OCI-LY1 (cell line): ENCODE measurements at regions not wholly inside any gene's neighbourhood (a gene's known extent, or its start where the extent isn't known, plus 50 kb on each side); places are given as distances from the start of the nearest gene placed in this dataset.

Experiments
- H2AFZ ChIP-seq: fragments of 200-600 bp; sonication (generic), shearing (Covaris generic); 2 replicates; pipeline ENCODE4 v1.6.0; 2014; ENCODE audit warnings: antibody characterized with exemption, mild to moderate bottlenecking, low read length
- H3F3A ChIP-seq: fragments of 200-600 bp; sonication (generic), shearing (Covaris generic); 2 replicates; pipeline ENCODE4 v1.6.0; 2014; ENCODE audit warnings: mild to moderate bottlenecking, antibody characterized with exemption, low read length, moderate library complexity; ENCODE audit not compliant: insufficient read depth
- H3K27ac ChIP-seq: fragments of 200-600 bp; sonication (generic); 2 replicates; pipeline ENCODE4 v1.5.1; 2014; ENCODE audit warnings: low read length, mixed run types, mild to moderate bottlenecking, low read depth; ENCODE audit not compliant: poor library complexity, severe bottlenecking
- H3K27me3 ChIP-seq: fragments of 200-600 bp; sonication (generic); 2 replicates; pipeline ENCODE4 v1.6.0; 2014; ENCODE audit warnings: antibody characterized with exemption, mild to moderate bottlenecking, low read length, moderate library complexity; ENCODE audit not compliant: insufficient read depth
- H3K36me3 ChIP-seq: fragments of 200-600 bp; sonication (generic); 2 replicates; pipeline ENCODE4 v1.6.1; 2014; ENCODE audit warnings: mild to moderate bottlenecking, antibody characterized with exemption, low read length, moderate library complexity, mixed read lengths; ENCODE audit not compliant: insufficient read depth
- H3K4me1 ChIP-seq: fragments of 200-600 bp; sonication (generic); 2 replicates; pipeline ENCODE4 v1.5.1; 2014; ENCODE audit warnings: mild to moderate bottlenecking, low read length, moderate library complexity; ENCODE audit not compliant: insufficient read depth, severe bottlenecking
- H3K4me2 ChIP-seq: fragments of 200-600 bp; sonication (generic), shearing (Covaris generic); 2 replicates; pipeline ENCODE4 v1.6.1; 2014; ENCODE audit warnings: low read length
- H3K4me3 ChIP-seq: fragments of 200-600 bp; sonication (generic); 2 replicates; pipeline ENCODE4 v1.5.1; 2014; ENCODE audit warnings: low read length, low read depth, mild to moderate bottlenecking, mixed read lengths; ENCODE audit not compliant: poor library complexity, severe bottlenecking
- H3K79me2 ChIP-seq: fragments of 200-600 bp; shearing (Covaris generic); 2 replicates; pipeline ENCODE4 v1.6.1; 2016; ENCODE audit warnings: mixed run types, low read length, mixed read lengths; ENCODE audit not compliant: insufficient read depth
- H3K9ac ChIP-seq: fragments of 200-600 bp; sonication (generic), shearing (Covaris generic); 2 replicates; pipeline ENCODE4 v1.6.1; 2014; ENCODE audit warnings: mild to moderate bottlenecking, low read length, mixed read lengths
- H3K9me2 ChIP-seq: fragments of 200-600 bp; sonication (generic), shearing (Covaris generic); 2 replicates; pipeline ENCODE4 v1.6.1; 2014; ENCODE audit warnings: low read depth, mild to moderate bottlenecking, low read length, mixed read lengths
- H3K9me3 ChIP-seq: fragments of 200-600 bp; shearing (Covaris generic); 2 replicates; pipeline ENCODE4 v1.6.1; 2014; ENCODE audit warnings: low read length, mixed read lengths
- H4K20me1 ChIP-seq: fragments of 200-600 bp; sonication (generic), shearing (Covaris generic); 2 replicates; pipeline ENCODE4 v1.6.0; 2016; ENCODE audit warnings: mild to moderate bottlenecking, low read length; ENCODE audit not compliant: insufficient read depth
- EZH2 ChIP-seq: fragments of 200-600 bp; sonication (generic), shearing (Covaris generic); IDR thresholded peaks from 2 replicates; pipeline ENCODE4 v1.8.0; 2017; ENCODE audit warnings: borderline replicate concordance, mixed run types, mild to moderate bottlenecking, antibody characterized with exemption, low read length, moderate library complexity, mixed read lengths
- TF ChIP-seq, protein P1 (sequence below): fragments of 200-600 bp; sonication (generic), shearing (Covaris generic); IDR thresholded peaks from 2 replicates; pipeline ENCODE4 v1.5.1; 2017; ENCODE audit warnings: mild to moderate bottlenecking, antibody characterized with exemption, low read length, moderate library complexity, mixed read lengths

DNA sequence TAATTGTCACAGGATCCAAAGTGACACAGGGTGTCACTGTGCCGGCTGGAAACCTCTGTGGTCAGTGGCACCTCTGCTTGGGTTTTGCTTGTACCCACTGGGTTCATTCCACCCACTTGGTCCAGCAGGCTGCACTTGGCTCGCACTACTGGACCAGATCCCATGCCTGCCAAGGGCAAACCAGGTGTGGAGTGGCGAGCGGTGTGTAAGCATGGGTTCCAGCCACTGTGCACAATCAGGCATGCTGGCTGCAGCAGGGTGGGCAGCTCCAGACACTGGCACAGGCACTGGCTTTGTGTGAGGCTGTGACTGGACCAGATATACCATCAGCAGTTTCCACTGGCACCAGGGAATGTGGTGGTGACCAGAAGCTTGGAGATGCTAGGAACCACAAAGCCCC is 261.4 kb downstream of the KCNA4 start:
- no peaks in the 10 kb centered on the region for H3K27me3 ChIP-seq
- no peak overlapping the region for H3K4me3 ChIP-seq
- H3K9me3 ChIP-seq, result no peaks in the 10 kb centered on the region
- no peak overlapping the region for H3K9ac ChIP-seq
- TF ChIP-seq EZH2, result no peak
- TF ChIP-seq, protein P1, sequence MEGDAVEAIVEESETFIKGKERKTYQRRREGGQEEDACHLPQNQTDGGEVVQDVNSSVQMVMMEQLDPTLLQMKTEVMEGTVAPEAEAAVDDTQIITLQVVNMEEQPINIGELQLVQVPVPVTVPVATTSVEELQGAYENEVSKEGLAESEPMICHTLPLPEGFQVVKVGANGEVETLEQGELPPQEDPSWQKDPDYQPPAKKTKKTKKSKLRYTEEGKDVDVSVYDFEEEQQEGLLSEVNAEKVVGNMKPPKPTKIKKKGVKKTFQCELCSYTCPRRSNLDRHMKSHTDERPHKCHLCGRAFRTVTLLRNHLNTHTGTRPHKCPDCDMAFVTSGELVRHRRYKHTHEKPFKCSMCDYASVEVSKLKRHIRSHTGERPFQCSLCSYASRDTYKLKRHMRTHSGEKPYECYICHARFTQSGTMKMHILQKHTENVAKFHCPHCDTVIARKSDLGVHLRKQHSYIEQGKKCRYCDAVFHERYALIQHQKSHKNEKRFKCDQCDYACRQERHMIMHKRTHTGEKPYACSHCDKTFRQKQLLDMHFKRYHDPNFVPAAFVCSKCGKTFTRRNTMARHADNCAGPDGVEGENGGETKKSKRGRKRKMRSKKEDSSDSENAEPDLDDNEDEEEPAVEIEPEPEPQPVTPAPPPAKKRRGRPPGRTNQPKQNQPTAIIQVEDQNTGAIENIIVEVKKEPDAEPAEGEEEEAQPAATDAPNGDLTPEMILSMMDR, result no peak
- no peaks in the 10 kb centered on the region for H3K4me1 ChIP-seq
- no peaks in the 10 kb centered on the region for H3F3A ChIP-seq
- H3K27ac ChIP-seq, result no peak overlapping the region
- no peaks in the 10 kb centered on the region for H3K79me2 ChIP-seq
- H3K9me2 ChIP-seq, result no peaks in the 10 kb centered on the region
- H3K4me2 ChIP-seq, result no peak overlapping the region
- no peak overlapping the region for H2AFZ ChIP-seq
- H3K36me3 ChIP-seq, result no peaks in the 10 kb centered on the region
- H4K20me1 ChIP-seq, result no peaks in the 10 kb centered on the region

DNA sequence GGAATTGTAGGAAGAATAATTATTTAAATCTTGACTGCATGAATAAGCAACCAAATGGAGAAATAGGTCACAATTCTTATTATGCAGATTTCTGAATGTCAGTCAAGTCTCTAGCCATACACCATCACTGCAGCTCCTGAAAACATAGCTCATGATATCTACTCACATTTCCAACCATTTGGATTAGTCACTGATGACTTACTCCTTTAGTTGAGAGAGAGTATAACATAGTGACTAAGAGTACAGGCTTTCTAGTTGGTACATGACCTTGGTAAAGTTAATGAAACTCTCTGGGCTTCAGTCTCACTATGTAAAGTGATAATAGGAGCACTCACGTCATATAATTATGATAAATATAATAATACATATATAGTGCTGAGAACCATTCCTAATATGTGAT is 265.2 kb downstream of the KCNA4 start:
- Histone ChIP-seq H3K4me3 (no peak overlapping the region), H3K9me2 (no peaks in the 10 kb centered on the region), H3K4me2 (no peak overlapping the region), H3K4me1 (no peaks in the 10 kb centered on the region), H3K9me3 (no peaks in the 10 kb centered on the region), H3F3A (no peaks in the 10 kb centered on the region), H3K27me3 (no peaks in the 10 kb centered on the region), H3K27ac (no peak overlapping the region), H3K36me3 (no peaks in the 10 kb centered on the region), H3K9ac (no peak overlapping the region), H2AFZ (no peak overlapping the region), H4K20me1 (no peaks in the 10 kb centered on the region), H3K79me2 (no peaks in the 10 kb centered on the region)
- TF ChIP-seq, protein P1, result no peak
- TF ChIP-seq EZH2, result no peak

DNA sequence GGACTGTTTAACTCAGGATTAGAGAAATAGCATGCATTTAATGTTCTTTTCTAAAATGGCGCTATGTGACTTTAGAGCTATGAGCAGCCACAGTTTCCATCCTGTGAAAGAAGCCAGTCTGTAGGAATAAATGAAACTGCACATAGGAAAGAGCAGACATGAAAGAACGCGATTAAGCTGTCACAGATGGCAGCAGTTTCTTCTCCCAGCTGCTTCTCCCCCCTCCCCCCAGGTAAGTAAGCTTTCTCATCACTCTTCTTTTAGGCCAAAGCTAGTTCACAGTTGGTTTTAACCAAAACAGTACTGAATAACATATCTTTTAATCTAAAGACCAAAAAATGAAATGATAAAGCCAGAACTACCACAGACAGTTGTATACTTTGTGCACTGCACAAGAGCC is 266.4 kb downstream of the KCNA4 start:
- no peaks in the 10 kb centered on the region for H3K4me1 ChIP-seq
- no peaks in the 10 kb centered on the region for H4K20me1 ChIP-seq
- no peaks in the 10 kb centered on the region for H3F3A ChIP-seq
- no peaks in the 10 kb centered on the region for H3K9me3 ChIP-seq
- no peaks in the 10 kb centered on the region for H3K27me3 ChIP-seq
- TF ChIP-seq, protein P1, result no peak
- TF ChIP-seq EZH2, result no peak
- H2AFZ ChIP-seq, result no peak overlapping the region
- H3K27ac ChIP-seq, result no peak overlapping the region
- no peaks in the 10 kb centered on the region for H3K79me2 ChIP-seq
- no peak overlapping the region for H3K9ac ChIP-seq
- no peaks in the 10 kb centered on the region for H3K9me2 ChIP-seq
- H3K36me3 ChIP-seq, result no peaks in the 10 kb centered on the region
- no peak overlapping the region for H3K4me2 ChIP-seq
- H3K4me3 ChIP-seq, result no peak overlapping the region
